Activated naive CD8-positive, alpha-beta T cell treated with anti-CD3 and anti-CD28 coated beads for 36 hours (primary cell): ENCODE measurements at regions not wholly inside any gene's neighbourhood (a gene's known extent, or its start where the extent isn't known, plus 50 kb on each side); places are given as distances from the start of the nearest gene placed in this dataset.

Experiments used
- DNase-seq: peaks from one replicate; pipeline ENCODE4 v3.0.0; 2021
- H3K27ac Mint-ChIP-seq: one replicate; pipeline ENCODE4 v1.8.0; 2022; ENCODE audit warnings: mild to moderate bottlenecking, moderate library complexity, mixed read lengths
- H3K27me3 Mint-ChIP-seq: one replicate; pipeline ENCODE4 v1.8.0; 2022; ENCODE audit warnings: mild to moderate bottlenecking, mixed read lengths
- H3K36me3 Mint-ChIP-seq: one replicate; pipeline ENCODE4 v1.8.0; 2021; ENCODE audit warnings: mild to moderate bottlenecking, mixed read lengths
- H3K4me1 Mint-ChIP-seq: one replicate; pipeline ENCODE4 v1.8.0; 2021; ENCODE audit warnings: mixed read lengths
- H3K4me3 Mint-ChIP-seq: one replicate; pipeline ENCODE4 v1.8.0; 2022; ENCODE audit warnings: mild to moderate bottlenecking, moderate library complexity, mixed read lengths
- H3K9me3 Mint-ChIP-seq: one replicate; pipeline ENCODE4 v1.8.0; 2022; ENCODE audit warnings: mixed read lengths

GRCh38 chr17:73715769-73716168, 71.5 kb upstream of the SDK2 start:
- no peaks in the 10 kb centered on the region for H3K27me3 Mint-ChIP-seq
- H3K9me3 Mint-ChIP-seq: no peaks in the 10 kb centered on the region
- H3K4me1 Mint-ChIP-seq: peaks cover 2% of the 10 kb centered on the region
- no peak overlapping the region for H3K4me3 Mint-ChIP-seq
- no peaks in the 10 kb centered on the region for H3K36me3 Mint-ChIP-seq
- no peak for DNase-seq
- H3K27ac Mint-ChIP-seq: no peak overlapping the region

GRCh38 chr17:73717690-73718089, 73.4 kb upstream of the SDK2 start:
- Mint-ChIP-seq H3K4me3 (no peak overlapping the region), H3K27ac (no peak overlapping the region), H3K9me3 (no peaks in the 10 kb centered on the region), H3K36me3 (no peaks in the 10 kb centered on the region), H3K27me3 (no peaks in the 10 kb centered on the region), H3K4me1 (peaks cover 10% of the 10 kb centered on the region)
- no peak for DNase-seq

GRCh38 chr17:73718362-73718761, 74.1 kb upstream of the SDK2 start:
- no peak overlapping the region for H3K27ac Mint-ChIP-seq
- H3K4me1 Mint-ChIP-seq: peaks cover 16% of the 10 kb centered on the region
- no peaks in the 10 kb centered on the region for H3K27me3 Mint-ChIP-seq
- H3K9me3 Mint-ChIP-seq: no peaks in the 10 kb centered on the region
- H3K36me3 Mint-ChIP-seq: no peaks in the 10 kb centered on the region
- DNase-seq: no peak
- no peak overlapping the region for H3K4me3 Mint-ChIP-seq

GRCh38 chr17:73718912-73719311, 74.7 kb upstream of the SDK2 start:
- Mint-ChIP-seq H3K4me3 (no peak overlapping the region), H3K27ac (no peak overlapping the region), H3K36me3 (no peaks in the 10 kb centered on the region), H3K4me1 (peaks cover 18% of the 10 kb centered on the region), H3K9me3 (no peaks in the 10 kb centered on the region), H3K27me3 (no peaks in the 10 kb centered on the region)
- DNase-seq: no peak

GRCh38 chr17:73719588-73720071, 75.4 kb upstream of the SDK2 start:
- no peak overlapping the region for H3K27ac Mint-ChIP-seq
- no peak overlapping the region for H3K4me3 Mint-ChIP-seq
- H3K9me3 Mint-ChIP-seq: no peaks in the 10 kb centered on the region
- H3K36me3 Mint-ChIP-seq: no peaks in the 10 kb centered on the region
- DNase-seq: no peak
- H3K27me3 Mint-ChIP-seq: no peaks in the 10 kb centered on the region
- H3K4me1 Mint-ChIP-seq: peaks cover 18% of the 10 kb centered on the region

- Mint-ChIP-seq H3K36me3 (no peaks in the 10 kb centered on the region), H3K9me3 (no peaks in the 10 kb centered on the region), H3K4me3 (no peak overlapping the region), H3K27ac (no peak overlapping the region), H3K4me1 (peaks cover 18% of the 10 kb centered on the region), H3K27me3 (no peaks in the 10 kb centered on the region)
- no peak for DNase-seq
These were observed 76.1 kb upstream of the SDK2 start for GRCh38 chr17:73720187-73720834.

GRCh38 chr17:73722165-73722564, 77.9 kb upstream of the SDK2 start:
- Mint-ChIP-seq H3K27ac (peak overlapping the region; percentile 12), H3K4me1 (peaks cover 18% of the 10 kb centered on the region), H3K9me3 (no peaks in the 10 kb centered on the region), H3K27me3 (no peaks in the 10 kb centered on the region), H3K36me3 (no peaks in the 10 kb centered on the region), H3K4me3 (no peak overlapping the region)
- DNase-seq: peak; percentile 4

GRCh38 chr17:73723317-73723716, 79.1 kb upstream of the SDK2 start:
- Mint-ChIP-seq H3K27ac (no peak overlapping the region), H3K27me3 (no peaks in the 10 kb centered on the region), H3K4me1 (peaks cover 18% of the 10 kb centered on the region), H3K9me3 (no peaks in the 10 kb centered on the region), H3K4me3 (no peak overlapping the region), H3K36me3 (no peaks in the 10 kb centered on the region)
- DNase-seq: no peak

- Mint-ChIP-seq H3K9me3 (no peaks in the 10 kb centered on the region), H3K36me3 (no peaks in the 10 kb centered on the region), H3K27ac (no peak overlapping the region), H3K4me3 (no peak overlapping the region), H3K4me1 (peaks cover 18% of the 10 kb centered on the region), H3K27me3 (no peaks in the 10 kb centered on the region)
- no peak for DNase-seq
These were observed 80.1 kb upstream of the SDK2 start for GRCh38 chr17:73724341-73724740.

- DNase-seq: no peak
- H3K36me3 Mint-ChIP-seq: no peaks in the 10 kb centered on the region
- no peak overlapping the region for H3K27ac Mint-ChIP-seq
- H3K27me3 Mint-ChIP-seq: no peaks in the 10 kb centered on the region
- H3K9me3 Mint-ChIP-seq: no peaks in the 10 kb centered on the region
- no peak overlapping the region for H3K4me3 Mint-ChIP-seq
- peaks cover 18% of the 10 kb centered on the region for H3K4me1 Mint-ChIP-seq
These were observed 80.7 kb upstream of the SDK2 start for GRCh38 chr17:73724990-73725389.

GRCh38 chr17:73725794-73726515, 81.7 kb upstream of the SDK2 start:
- no peaks in the 10 kb centered on the region for H3K27me3 Mint-ChIP-seq
- H3K4me1 Mint-ChIP-seq: peaks cover 17% of the 10 kb centered on the region
- H3K36me3 Mint-ChIP-seq: peaks cover 1% of the 10 kb centered on the region
- H3K4me3 Mint-ChIP-seq: no peak overlapping the region
- no peak overlapping the region for H3K27ac Mint-ChIP-seq
- H3K9me3 Mint-ChIP-seq: peaks cover 6% of the 10 kb centered on the region
- no peak for DNase-seq

GRCh38 chr17:73727941-73728340, 83.7 kb upstream of the SDK2 start:
- no peak for DNase-seq
- Mint-ChIP-seq H3K36me3 (peaks cover 9% of the 10 kb centered on the region), H3K9me3 (peaks cover 18% of the 10 kb centered on the region), H3K4me3 (no peak overlapping the region), H3K27me3 (no peaks in the 10 kb centered on the region), H3K4me1 (peaks cover 5% of the 10 kb centered on the region), H3K27ac (no peak overlapping the region)

GRCh38 chr17:73729101-73729500, 84.9 kb upstream of the SDK2 start:
- Mint-ChIP-seq H3K27ac (no peak overlapping the region), H3K4me1 (no peaks in the 10 kb centered on the region), H3K4me3 (no peak overlapping the region), H3K9me3 (peaks cover 18% of the 10 kb centered on the region), H3K36me3 (peaks cover 9% of the 10 kb centered on the region), H3K27me3 (no peaks in the 10 kb centered on the region)
- peak; percentile 4 for DNase-seq

GRCh38 chr17:73731733-73732132, 87.5 kb upstream of the SDK2 start:
- Mint-ChIP-seq H3K9me3 (peaks cover 18% of the 10 kb centered on the region), H3K4me1 (no peaks in the 10 kb centered on the region), H3K4me3 (no peak overlapping the region), H3K27me3 (no peaks in the 10 kb centered on the region), H3K27ac (no peak overlapping the region), H3K36me3 (peaks cover 9% of the 10 kb centered on the region)
- DNase-seq: no peak

- DNase-seq: no peak
- H3K4me3 Mint-ChIP-seq: no peak overlapping the region
- peaks cover 18% of the 10 kb centered on the region for H3K9me3 Mint-ChIP-seq
- no peaks in the 10 kb centered on the region for H3K27me3 Mint-ChIP-seq
- H3K36me3 Mint-ChIP-seq: peaks cover 9% of the 10 kb centered on the region
- H3K27ac Mint-ChIP-seq: no peak overlapping the region
- H3K4me1 Mint-ChIP-seq: no peaks in the 10 kb centered on the region
These were observed 89.3 kb upstream of the SDK2 start for GRCh38 chr17:73733517-73733916.

GRCh38 chr17:73735245-73735644, 91.0 kb upstream of the SDK2 start:
- H3K4me1 Mint-ChIP-seq: no peaks in the 10 kb centered on the region
- no peak for DNase-seq
- no peak overlapping the region for H3K4me3 Mint-ChIP-seq
- H3K27ac Mint-ChIP-seq: no peak overlapping the region
- peaks cover 9% of the 10 kb centered on the region for H3K36me3 Mint-ChIP-seq
- no peaks in the 10 kb centered on the region for H3K27me3 Mint-ChIP-seq
- peaks cover 18% of the 10 kb centered on the region for H3K9me3 Mint-ChIP-seq
